ENCODE measurements at regions not wholly inside any gene's neighbourhood (a gene's known extent, or its start where the extent isn't known, plus 50 kb on each side); places are given as distances from the start of the nearest gene placed in this dataset.

GRCh38 chr6:133818320-133818719 lies 70.6 kb upstream of the TCF21 start (continued):
- TF ChIP-seq MGA (IDR thresholded peaks at IDR 0.05) = peak; percentile 50
- TF ChIP-seq SIN3B (IDR thresholded peaks at IDR 0.05; ENCODE audit: low read depth) = no peak
- no peak for TF ChIP-seq ZNF347 (CRISPR knock-in tag; IDR thresholded peaks at IDR 0.05; ENCODE audit: low read depth)
- no peak for TF ChIP-seq ZC3H11A (IDR thresholded peaks at IDR 0.05; ENCODE audit: low read depth, low read length)
- no peak for TF ChIP-seq ZNF507 (tag; conservative IDR thresholded peaks at IDR 0.05)
- no peak for TF ChIP-seq NRF1 (conservative IDR thresholded peaks at IDR 0.05 in 1 of 2, IDR thresholded peaks at IDR 0.05 in 1 of 2)
- TF ChIP-seq RBM15 (IDR thresholded peaks at IDR 0.05; ENCODE audit: insufficient read depth, low read length) = no peak
- no peak for TF ChIP-seq SMAD2 (IDR thresholded peaks at IDR 0.05; ENCODE audit: low read depth, low read length)
- TF ChIP-seq L3MBTL2 (IDR thresholded peaks at IDR 0.05) = peak; percentile 49; the same call in 1 of the 2 replicates
- no peak for TF ChIP-seq RAD21 (CRISPR knock-in tag; conservative IDR thresholded peaks at IDR 0.05 in 1 of 2, IDR thresholded peaks at IDR 0.05 in 1 of 2)
- TF ChIP-seq CEBPZ (IDR thresholded peaks at IDR 0.05; ENCODE audit: borderline replicate concordance, low read depth, low read length) = no peak
- no peak for TF ChIP-seq FOXO4 (CRISPR knock-in tag; IDR thresholded peaks at IDR 0.05)

Measured in K562 (cell line).